K562 (cell line): ENCODE measurements at regions not wholly inside any gene's neighbourhood (a gene's known extent, or its start where the extent isn't known, plus 50 kb on each side); places are given as distances from the start of the nearest gene placed in this dataset.

Experiments
- ADNP ChIP-seq: fragments of 200-800 bp; sonication (Bioruptor generic); IDR thresholded peaks from 2 replicates; pipeline ENCODE4 v1.6.1; 2016; ENCODE audit warnings: missing genetic modification characterization, missing compliant biosample characterization
- BCOR ChIP-seq: fragments of 450-650 bp; IDR thresholded peaks from 2 replicates; pipeline ENCODE4 v1.6.1; 2016
- BRD4 ChIP-seq: fragments of 200-600 bp; sonication (generic); IDR thresholded peaks from 2 replicates; pipeline ENCODE4 v1.6.1; 2017; ENCODE audit warnings: inconsistent platforms
- CHCHD3 ChIP-seq: fragments of 250-450 bp; sonication (Bioruptor Pico); IDR thresholded peaks from 2 replicates; pipeline ENCODE4 v2.1.2; 2022; ENCODE audit warnings: mild to moderate bottlenecking
- DIDO1 ChIP-seq: fragments of 450-650 bp; IDR thresholded peaks from 2 replicates; pipeline ENCODE4 v1.6.1; 2016; ENCODE audit warnings: low read depth, missing biosample characterization, missing genetic modification characterization
- GTF3C2 ChIP-seq: IDR thresholded peaks from 3 replicates; pipeline ENCODE4 v1.6.1; 2011; ENCODE audit warnings: borderline replicate concordance, mild to moderate bottlenecking, moderate library complexity; ENCODE audit not compliant: insufficient read length; ENCODE audit errors: extremely low read depth
- HDAC8 ChIP-seq: fragments of 450-650 bp; IDR thresholded peaks from 2 replicates; pipeline ENCODE4 v1.6.1; 2016; ENCODE audit warnings: mild to moderate bottlenecking, missing genetic modification characterization, moderate library complexity, missing compliant biosample characterization
- MTF1 ChIP-seq: fragments of 250-450 bp; sonication (Bioruptor Pico); IDR thresholded peaks from 2 replicates; pipeline ENCODE4 v1.9.0; 2021; ENCODE audit warnings: moderate library complexity, mild to moderate bottlenecking, inconsistent platforms, borderline replicate concordance
- MXD1 ChIP-seq: fragments of 250-450 bp; sonication (Bioruptor Pico); IDR thresholded peaks from 2 replicates; pipeline ENCODE4 v1.8.0; 2021; ENCODE audit warnings: borderline replicate concordance, mild to moderate bottlenecking, moderate library complexity; ENCODE audit not compliant: poor library complexity, severe bottlenecking
- MYBL2 ChIP-seq, 2 experiments: fragments of 450-650 bp in 1 of 2; sonication (generic) in 1 of 2; formaldehyde crosslinking in 1 of 2; IDR thresholded peaks; 2 replicates each; pipeline versions ENCODE4 v1.6.1 to v1.8.1; 2017 to 2022; ENCODE audit warnings: borderline replicate concordance in 1 of 2, inconsistent platforms in 1 of 2, low read depth in 1 of 2, mild to moderate bottlenecking in 1 of 2, missing genetic modification reagents in 1 of 2, moderate library complexity in 1 of 2
- PCBP2 ChIP-seq: fragments of 200-400 bp; formaldehyde crosslinking; IDR thresholded peaks from 2 replicates; pipeline ENCODE4 v1.6.1; 2018; ENCODE audit warnings: low read length, low read depth, mild to moderate bottlenecking, moderate library complexity; ENCODE audit not compliant: poor library complexity, severe bottlenecking
- PHB ChIP-seq: fragments of 250-450 bp; sonication (Bioruptor Pico); IDR thresholded peaks from 2 replicates; pipeline ENCODE4 v1.5.0; 2021
- POLR3A ChIP-seq: IDR thresholded peaks from 2 replicates; pipeline ENCODE4 v1.6.1; 2011; ENCODE audit warnings: borderline replicate concordance, mild to moderate bottlenecking, moderate library complexity; ENCODE audit not compliant: insufficient read length, insufficient read depth; ENCODE audit errors: extremely low read depth
- PURB ChIP-seq: sonication (generic); formaldehyde crosslinking; IDR thresholded peaks from 2 replicates; pipeline ENCODE4 v1.9.0; 2021; ENCODE audit warnings: low read depth, mild to moderate bottlenecking, missing genetic modification reagents
- SNIP1 ChIP-seq: fragments of 450-650 bp; IDR thresholded peaks from 2 replicates; pipeline ENCODE4 v1.7.1; 2017; ENCODE audit warnings: low read depth, mild to moderate bottlenecking
- SUPT5H ChIP-seq: fragments of 450-650 bp; IDR thresholded peaks from 2 replicates; pipeline ENCODE4 v1.6.1; 2016
- TBP ChIP-seq: optimal IDR thresholded peaks from 2 replicates; pipeline ENCODE3; 2011; ENCODE audit warnings: low read depth, low read length, improper control_type of control experiment
- THRB ChIP-seq: fragments of 450-650 bp; formaldehyde crosslinking; conservative IDR thresholded peaks from 2 replicates; pipeline ENCODE4 v1.4.0; 2022; ENCODE audit warnings: mild to moderate bottlenecking, missing genetic modification characterization
- ZNF134 ChIP-seq: fragments of 250-450 bp; sonication (Bioruptor Pico); conservative IDR thresholded peaks from 2 replicates; pipeline ENCODE4 v1.4.0; 2020
- ZNF436 ChIP-seq: fragments of 250-450, 450-650 bp; sonication (Bioruptor Pico); formaldehyde crosslinking; IDR thresholded peaks from 2 replicates; pipeline ENCODE4 v1.7.0; 2020; ENCODE audit warnings: mild to moderate bottlenecking

- TF ChIP-seq THRB (CRISPR knock-in tag) (no peak), SNIP1 (no peak), TBP (no peak), DIDO1 (tag) (no peak), BRD4 (no peak), PURB (no peak), ZNF134 (CRISPR knock-in tag) (no peak), HDAC8 (tag) (no peak), MTF1 (no peak), ADNP (tag) (0 out of 2 replicates have a peak, but pooled peaks have one; percentile 21), MXD1 (CRISPR knock-in tag) (no peak), BCOR (peak; percentile 72), PCBP2 (no peak), ZNF436 (CRISPR knock-in tag) (no peak), GTF3C2 (no peak), MYBL2 (IDR thresholded peaks at IDR 0.05; ENCODE audit: low read depth) (no peak), MYBL2 (CRISPR knock-in tag; IDR thresholded peaks at IDR 0.05; ENCODE audit: borderline replicate concordance) (no peak), CHCHD3 (CRISPR knock-in tag) (no peak), POLR3A (no peak), SUPT5H (no peak), PHB (no peak)
- TF ChIP-seq, all 486 proteins: peak for 5
Measured at GRCh38 chr16:85183564-85183963, 71.3 kb upstream of the CIBAR2 start (continued).
